Bone marrow (tissue), 2 donors: ENCODE measurements at regions not wholly inside any gene's neighbourhood (a gene's known extent, or its start where the extent isn't known, plus 50 kb on each side); places are given as distances from the start of the nearest gene placed in this dataset.
"Not testable (repeated sequence)": the region's sequence is repeated elsewhere in the genome, so short reads cannot be mapped to it uniquely, and the experiment has no call there.

Experiments
- DNase-seq, 2 donors: peaks; one replicate each; lab custom pipeline; 2025; lab: John Stamatoyannopoulos, UW

- DNase-seq, result no peak
These were observed 983.7 kb downstream of the GATA3 start for GRCh38 chr10:9038146-9038714.

- DNase-seq, result no peak
These were observed 989.0 kb downstream of the GATA3 start for GRCh38 chr10:9043466-9043865.

GRCh38 chr10:9045311-9045710 is 990.8 kb downstream of the GATA3 start:
- no peak for DNase-seq

GRCh38 chr10:9051328-9051974 is 997.0 kb downstream of the GATA3 start:
- DNase-seq, result no peak

DNA sequence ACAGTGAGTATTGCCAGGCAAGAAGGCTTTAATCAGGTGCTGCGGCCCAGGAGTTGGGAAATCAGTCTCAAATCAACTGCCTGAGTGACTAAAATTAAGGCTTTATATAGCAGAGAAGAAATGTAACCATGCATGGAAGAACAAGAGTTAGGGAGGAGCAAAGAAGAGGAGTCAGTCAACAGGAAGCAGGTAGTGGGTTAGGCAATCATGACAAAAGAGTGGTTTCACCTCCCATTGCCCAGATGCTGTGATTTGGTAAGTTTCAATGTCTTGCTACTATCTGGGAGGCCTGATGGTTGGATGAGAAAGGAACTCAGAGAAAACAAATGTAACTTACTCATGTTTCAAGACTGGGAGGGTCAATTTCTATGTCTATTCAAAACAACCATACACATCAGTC is 998.3 kb downstream of the GATA3 start:
- DNase-seq, result no peak

- no peak for DNase-seq
These were observed 1002.0 kb downstream of the GATA3 start for GRCh38 chr10:9056521-9056920.

- not testable (repeated sequence) for DNase-seq
These were observed 1002.8 kb downstream of the GATA3 start for GRCh38 chr10:9057293-9057692.

GRCh38 chr10:9060314-9060713 is 1005.8 kb downstream of the GATA3 start:
- DNase-seq, result no peak

- DNase-seq, result no peak
These were observed 1007.4 kb downstream of the GATA3 start for GRCh38 chr10:9061871-9062270.

GRCh38 chr10:9066152-9066551 is 1011.7 kb downstream of the GATA3 start:
- DNase-seq, result no peak

GRCh38 chr10:9068003-9068402 is 1013.5 kb downstream of the GATA3 start:
- no peak for DNase-seq

DNA sequence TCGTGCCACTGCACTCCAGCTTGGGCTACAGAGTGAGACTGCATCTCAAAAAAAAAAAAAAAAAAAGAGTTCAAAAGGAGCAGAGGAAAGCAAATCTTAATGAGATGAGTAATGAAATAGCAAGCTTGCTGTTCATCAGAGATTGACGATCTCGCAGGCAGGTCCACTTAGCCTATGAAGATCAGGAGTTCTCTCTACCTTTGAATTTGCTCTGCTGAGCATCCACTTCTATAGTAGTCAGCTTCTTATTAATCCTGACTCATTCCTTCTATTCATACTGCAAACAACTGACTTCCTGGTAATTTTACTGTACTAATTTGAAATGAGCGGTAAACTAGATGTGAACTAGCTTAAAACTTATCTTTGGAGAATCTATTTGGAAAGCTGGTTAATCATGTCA is 1014.6 kb downstream of the GATA3 start:
- DNase-seq, result no peak

DNA sequence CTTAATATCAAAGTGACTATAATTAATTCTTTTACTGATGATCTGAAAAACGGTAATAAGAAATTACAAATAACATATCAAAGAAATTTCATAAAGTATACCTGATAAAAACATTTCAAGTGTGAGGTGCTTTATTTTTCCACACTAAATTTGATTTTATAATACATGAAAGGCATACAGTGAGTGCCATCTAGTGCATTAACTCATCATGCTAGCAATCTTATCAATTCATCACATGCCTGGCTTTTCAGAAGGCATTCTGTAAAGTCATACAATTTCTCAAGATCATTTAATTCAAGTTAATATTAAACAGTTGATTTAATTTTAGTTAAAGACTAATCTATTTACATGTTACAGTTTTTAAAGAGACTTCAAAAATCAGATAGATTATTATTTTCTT is 1020.9 kb downstream of the GATA3 start:
- no peak for DNase-seq

GRCh38 chr10:9076066-9076465 is 1021.6 kb downstream of the GATA3 start:
- no peak for DNase-seq

DNA sequence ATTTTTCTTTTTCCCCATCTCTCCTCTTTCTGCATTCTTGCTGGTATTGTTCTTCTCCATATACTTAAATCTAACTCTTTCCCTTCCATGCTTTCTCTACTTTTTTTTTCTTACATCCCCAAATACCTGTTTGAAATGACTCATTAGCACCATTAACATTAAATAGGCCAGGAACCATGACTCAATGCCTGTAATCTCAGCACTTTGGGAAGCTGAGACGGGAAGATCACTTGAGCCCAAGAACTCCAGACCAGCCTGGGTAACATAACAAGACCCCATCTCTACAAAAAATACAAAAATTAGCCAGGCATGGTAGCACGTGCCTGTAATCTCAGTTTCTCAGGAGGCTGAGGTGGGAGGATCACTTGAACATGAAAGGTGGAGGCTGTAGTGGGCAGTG is 1026.8 kb downstream of the GATA3 start:
- DNase-seq, result no peak

DNA sequence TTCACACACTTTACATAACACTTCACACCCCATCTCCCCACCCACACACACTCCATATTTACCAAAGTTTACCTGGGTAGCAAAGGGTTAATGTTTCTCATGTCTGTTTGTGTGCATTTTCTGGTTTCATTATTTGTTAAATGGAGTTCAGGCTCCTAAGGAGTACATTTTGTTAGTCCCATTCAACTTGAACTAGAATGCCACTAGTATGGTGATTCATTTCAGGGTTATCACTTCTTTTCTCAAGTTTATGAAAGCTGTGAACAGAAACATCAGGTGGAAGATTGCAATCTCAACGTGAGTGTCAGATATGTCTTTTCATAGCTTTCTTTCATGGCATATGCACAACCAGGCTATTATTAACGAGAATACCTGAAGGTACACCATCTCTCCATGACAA is 1027.5 kb downstream of the GATA3 start:
- no peak for DNase-seq

- DNase-seq, result no peak
These were observed 1037.1 kb downstream of the GATA3 start for GRCh38 chr10:9091530-9092093.

GRCh38 chr10:9096288-9096687 is 1041.8 kb downstream of the GATA3 start:
- DNase-seq, result no peak

DNA sequence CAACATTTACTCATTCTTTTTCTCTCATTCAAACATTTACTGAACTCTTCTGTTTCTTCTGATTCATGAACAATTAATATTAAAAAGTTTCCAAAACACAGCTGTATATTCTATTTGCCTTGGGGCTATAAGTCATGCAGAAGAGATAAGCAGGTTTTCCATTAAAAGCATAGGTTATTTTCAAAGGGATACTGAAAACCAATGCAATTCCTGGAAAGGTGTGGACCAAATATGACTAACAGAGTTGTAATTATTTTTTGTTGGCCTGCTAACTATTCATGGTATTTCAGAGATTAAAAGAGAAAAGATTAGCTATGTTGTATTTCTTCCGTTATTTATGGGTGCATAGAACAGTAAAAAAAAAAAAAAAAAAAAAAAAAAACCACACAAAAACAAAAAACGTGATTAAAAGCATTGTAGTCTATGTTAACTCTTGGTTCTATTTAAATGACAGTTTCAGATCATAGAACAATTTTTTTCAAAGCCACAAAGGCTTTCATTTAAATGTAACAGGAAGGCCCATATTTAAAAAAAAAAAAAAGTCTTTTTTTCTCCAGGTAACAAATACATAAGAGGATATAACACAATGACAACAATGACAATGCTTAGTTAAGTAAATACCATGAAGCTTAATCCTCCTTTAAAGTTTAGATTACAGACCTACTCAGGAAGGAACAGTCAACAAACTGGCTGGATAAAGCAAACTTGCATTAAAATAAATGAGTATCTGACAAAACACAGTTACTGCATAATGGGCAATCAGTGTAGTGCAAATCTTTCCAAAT is 1042.9 kb downstream of the GATA3 start:
- no peak for DNase-seq

GRCh38 chr10:9097991-9098306 is 1043.5 kb downstream of the GATA3 start:
- no peak for DNase-seq

- no peak for DNase-seq
These were observed 1047.5 kb downstream of the GATA3 start for GRCh38 chr10:9102026-9102425.

- DNase-seq, result no peak
These were observed 1048.8 kb downstream of the GATA3 start for GRCh38 chr10:9103301-9103700.

GRCh38 chr10:9111976-9112375 is 1057.5 kb downstream of the GATA3 start:
- DNase-seq, result no peak
